ENCODE measurements at regions not wholly inside any gene's neighbourhood (a gene's known extent, or its start where the extent isn't known, plus 50 kb on each side); places are given as distances from the start of the nearest gene placed in this dataset.
A peak's percentile ranks its signal among the peaks of the same experiment; 100 is the strongest.

DNA sequence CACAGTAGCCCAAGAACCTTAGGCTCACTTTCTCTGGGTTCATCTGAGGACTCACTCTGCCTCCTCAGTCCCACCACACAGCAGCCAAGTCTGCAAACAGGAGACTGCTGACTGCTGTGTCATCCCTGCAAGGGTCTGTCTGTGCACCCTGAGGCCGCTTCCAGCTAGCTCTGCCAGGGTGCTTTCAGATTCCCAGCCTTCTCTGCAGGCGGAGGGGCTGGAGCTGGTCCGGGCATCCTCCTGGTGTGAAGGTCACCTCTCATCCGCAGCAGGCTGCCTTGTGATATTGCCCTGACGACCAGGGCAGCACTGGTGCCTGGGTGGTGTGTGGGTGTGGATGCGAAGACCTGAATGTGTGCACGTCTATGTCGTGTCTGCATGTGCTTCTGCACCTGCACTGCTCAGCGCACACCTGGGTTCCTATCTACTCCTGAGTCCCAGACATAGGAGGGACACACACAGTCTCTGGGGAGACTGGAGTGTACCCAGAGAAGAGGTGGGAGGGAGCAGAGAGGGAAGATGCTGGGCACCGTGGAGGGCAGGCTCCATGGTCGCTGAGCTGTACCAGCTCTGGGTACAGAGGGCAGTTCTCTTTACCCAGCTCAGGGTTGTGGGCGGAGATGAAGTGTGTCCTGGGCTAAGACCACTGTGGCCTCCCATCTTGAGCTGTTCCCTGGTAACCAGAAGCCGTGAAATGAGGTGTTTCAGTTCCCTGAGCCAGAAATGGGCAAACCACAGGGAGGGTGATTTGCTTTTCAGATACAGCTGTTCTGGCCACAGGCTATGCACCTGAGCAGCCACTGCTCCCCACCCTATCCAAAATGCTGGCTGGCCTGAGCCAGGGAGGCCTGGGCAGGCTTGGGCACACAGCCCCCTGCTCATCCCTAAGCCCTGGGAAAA, 160.9 kb upstream of the CSF3R start:
- no peak for DNase-seq (ENCODE audit: low spot score)

DNA sequence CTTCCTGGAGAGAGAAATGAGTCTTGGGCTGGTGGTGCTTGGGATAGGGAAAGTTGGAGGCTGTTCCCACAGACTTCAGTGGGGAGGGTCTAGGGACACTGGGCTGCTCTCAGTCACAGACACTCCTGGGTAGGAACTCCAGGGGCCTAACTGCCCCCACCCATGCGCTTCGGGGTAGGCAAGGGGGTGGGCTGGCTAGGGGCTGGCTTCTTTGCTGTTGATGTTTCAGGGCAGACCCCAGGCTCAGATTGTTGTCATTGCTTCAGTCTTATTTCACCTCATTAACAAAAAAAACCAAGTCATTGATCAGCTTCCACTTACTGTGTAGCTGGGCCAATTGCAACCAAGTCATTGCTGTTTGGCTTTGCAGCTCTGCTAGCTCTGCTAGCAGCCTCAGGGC, 160.1 kb upstream of the CSF3R start:
- no peak for DNase-seq (ENCODE audit: low spot score)

DNA sequence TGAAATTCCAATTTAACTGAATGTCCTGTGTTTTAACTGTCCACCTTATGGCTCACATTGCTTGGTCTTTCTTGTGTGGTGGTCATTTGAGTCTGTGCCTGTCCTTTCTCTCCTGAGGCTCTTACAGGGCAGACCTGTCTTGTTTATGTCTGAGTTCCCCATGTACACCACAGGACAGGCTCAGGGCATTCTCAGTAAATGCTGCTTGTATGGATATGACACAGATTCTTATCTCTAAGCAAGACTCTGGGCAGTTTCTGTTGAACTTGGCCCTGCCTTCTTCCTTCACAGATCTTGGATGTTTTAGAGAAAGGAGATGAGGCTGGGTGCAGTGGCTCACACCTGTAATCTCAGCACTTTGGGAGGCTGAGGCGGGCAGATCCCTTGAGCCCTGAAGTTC, 159.1 kb upstream of the CSF3R start:
- no peak for DNase-seq (ENCODE audit: low spot score)

DNA sequence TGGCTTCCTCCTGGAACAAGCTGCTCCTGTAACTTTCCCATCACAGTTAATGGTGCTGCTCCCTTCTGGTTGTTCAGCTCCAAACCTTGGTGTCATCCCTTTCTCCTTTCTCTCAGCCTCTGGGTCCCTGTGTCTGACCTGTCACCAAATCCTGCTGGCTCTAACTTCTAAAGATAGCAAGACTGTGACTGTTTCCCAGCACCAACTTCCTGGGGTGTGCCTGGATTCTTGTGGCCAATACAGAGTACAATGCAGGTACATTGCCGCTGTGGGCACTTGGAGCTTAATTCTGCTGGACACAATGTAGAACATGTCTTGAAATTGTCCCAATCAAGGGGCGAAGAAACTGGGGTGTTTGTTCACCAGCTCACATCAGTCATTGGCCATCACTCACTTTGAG, 156.7 kb upstream of the CSF3R start:
- DNase-seq (ENCODE audit: low spot score), result no peak

DNA sequence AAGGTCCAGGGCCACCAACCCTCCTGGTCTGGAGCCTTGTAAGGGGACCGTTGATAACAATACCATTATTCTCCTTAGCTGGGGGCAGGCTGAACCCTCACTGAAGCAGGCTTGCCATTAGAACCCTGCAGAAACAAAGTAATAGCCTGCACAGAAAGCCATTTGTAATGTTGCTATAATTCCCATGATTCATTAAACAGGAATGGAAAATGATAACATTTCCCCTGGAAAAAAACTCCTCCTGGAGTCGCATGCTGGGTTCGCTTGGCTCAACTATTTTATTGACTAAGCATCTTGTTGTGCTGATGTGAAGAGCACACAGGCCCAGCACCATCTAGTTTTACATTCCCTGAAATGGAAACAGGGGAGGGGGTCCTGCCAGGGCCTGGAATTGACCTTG, 155.6 kb upstream of the CSF3R start:
- DNase-seq (ENCODE audit: low spot score), result peak; percentile 65

DNA sequence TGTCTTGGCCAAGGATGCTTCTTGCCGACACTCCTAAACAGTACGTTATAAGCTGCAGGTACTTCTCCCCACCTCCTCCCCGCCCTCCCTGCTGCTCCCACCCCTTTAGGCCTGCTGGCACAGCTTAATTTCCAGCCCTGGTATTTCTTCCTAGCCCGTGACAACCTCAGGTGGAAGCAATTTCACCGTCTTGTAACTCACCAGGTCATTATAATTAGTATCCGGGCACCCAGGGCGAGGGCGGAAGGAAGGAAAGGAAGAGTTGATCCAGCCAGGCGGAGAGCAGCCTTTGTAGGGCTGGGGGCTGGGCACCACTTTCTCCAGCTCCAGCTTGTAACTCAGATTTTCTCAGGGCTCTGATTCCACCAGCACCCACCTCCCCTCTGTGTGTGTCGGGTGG, 153.5 kb upstream of the CSF3R start:
- DNase-seq (ENCODE audit: low spot score), result no peak

DNA sequence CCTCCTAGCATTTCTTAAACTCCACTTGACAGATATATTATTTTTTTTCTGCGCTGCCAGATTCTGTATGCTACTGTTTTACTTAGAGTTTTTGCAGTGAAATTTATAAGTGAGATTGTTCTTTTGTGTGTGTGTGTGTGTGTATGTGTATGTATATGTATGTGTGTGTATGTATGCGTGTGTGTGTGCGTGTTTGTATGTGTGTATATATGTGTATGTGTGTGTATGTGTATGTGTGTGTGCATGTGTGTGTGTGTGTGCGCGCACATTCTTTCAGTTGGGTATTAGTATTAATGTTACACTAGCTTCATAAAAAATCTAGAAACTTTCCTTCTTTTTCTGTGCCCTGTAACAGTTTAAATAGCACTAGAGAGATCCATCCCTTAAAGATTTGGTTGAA, 152.6 kb upstream of the CSF3R start:
- DNase-seq (ENCODE audit: low spot score), result no peak

DNA sequence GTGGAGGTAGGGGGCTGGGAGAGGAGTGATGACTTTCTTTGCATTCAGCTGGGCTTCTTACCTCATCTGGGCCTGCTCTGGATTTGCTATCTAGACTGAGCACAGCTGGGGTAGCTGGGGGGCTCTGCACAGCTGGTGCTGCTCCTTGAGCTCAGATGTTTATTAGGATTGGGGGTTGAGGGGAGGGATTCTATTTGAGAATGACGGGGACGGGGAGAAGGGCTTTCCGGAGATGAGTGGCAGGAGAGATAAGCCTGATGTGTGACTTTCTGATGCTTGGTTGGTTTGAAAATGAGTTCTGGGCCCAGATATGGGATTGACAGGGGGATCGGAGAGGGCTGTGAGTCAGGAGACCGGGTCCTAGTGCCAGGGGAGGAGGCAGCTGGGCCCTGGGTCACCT, 146.1 kb upstream of the CSF3R start:
- DNase-seq (ENCODE audit: low spot score), result no peak

DNA sequence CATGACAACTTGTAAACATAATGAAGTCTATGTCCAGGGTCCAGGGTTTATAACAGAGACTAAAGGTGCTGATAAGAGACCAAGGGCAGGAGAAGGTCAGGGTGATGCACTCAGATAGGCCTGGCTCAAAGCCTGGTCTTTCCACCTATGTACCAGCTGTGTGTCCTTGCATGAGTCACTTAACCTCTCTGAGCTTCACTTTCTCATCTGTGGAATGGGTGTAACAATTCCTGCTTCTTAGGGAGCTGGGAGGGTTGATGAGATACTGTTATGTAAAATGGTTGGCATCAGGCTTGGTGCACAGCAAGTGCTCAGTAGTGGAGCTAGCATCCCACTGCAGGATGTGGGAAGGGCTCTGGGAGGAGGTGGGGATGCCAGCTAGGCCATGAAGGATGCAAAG, 143.7 kb upstream of the CSF3R start:
- DNase-seq (ENCODE audit: low spot score), result no peak

DNA sequence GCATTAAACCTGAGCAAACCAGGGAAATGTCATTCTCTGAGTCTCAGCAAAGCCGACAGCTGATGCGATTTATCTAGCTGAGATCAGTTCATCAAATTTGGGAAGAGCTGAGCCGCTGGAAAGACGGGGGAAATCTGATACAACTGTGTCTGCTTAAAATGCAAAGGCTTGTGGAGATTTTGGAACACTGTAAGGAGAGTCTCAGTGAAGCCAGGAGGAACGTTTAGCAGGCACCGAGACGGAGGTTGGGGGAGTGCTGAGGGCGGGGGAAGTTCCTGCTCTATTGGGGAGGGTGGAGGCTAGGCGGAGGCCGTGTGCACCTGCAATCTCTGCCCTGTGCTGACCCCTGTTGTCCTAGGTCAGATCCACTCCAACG, 143.2 kb upstream of the CSF3R start:
- DNase-seq (ENCODE audit: low spot score), result no peak

DNA sequence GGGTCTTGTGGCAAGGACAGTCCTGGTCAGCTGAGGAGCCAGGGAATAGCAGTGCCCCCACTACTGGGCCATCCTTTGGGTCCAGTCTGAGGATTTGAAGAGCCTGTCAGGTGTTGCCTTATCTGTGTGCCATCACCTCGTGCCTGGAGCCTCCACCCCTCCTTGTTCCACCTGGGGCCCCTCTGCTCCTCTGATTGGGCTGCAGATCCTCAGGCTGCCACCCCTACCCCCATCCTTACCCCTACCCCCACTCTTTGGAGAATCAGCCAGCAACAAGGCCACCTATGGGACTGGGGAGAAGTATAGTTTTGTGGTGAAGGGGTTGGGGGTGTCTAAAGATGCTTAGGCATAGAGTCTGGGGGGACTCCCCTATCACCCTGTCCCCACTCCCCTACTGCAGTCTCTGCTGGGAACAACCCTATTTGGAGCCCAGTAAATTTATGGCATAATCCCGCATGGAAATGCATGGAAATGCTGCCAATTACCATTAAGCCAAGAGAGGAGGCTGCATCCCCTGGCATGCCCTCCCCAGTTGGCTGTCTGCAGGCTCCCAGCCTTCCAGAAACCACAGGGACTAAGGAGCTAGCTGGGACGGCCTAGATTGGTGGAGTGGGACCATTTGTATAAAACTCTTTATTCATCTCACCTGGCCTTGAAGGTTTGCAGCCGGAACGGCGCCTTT, 142.7 kb upstream of the CSF3R start:
- no peak for DNase-seq (ENCODE audit: low spot score)

DNA sequence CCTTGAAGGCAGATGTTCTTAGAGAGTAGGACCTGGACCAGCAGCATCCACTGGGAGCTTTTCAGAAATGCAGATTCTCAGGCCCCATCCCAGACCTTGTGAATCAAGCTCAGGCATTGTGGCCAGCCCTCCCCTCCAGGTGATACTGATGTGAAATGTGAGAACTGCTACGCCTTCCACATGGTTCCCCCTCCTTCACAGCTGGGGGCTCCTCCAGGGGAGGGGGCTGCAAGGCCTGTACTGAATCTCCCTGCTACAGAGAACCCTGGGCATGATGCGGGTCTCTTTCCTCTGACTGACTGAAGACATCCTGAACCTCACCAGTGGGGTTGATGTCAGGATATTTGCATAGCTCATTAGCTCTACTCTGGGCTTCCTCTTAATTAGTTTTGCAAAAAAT, 141.8 kb upstream of the CSF3R start:
- DNase-seq (ENCODE audit: low spot score), result no peak

DNA sequence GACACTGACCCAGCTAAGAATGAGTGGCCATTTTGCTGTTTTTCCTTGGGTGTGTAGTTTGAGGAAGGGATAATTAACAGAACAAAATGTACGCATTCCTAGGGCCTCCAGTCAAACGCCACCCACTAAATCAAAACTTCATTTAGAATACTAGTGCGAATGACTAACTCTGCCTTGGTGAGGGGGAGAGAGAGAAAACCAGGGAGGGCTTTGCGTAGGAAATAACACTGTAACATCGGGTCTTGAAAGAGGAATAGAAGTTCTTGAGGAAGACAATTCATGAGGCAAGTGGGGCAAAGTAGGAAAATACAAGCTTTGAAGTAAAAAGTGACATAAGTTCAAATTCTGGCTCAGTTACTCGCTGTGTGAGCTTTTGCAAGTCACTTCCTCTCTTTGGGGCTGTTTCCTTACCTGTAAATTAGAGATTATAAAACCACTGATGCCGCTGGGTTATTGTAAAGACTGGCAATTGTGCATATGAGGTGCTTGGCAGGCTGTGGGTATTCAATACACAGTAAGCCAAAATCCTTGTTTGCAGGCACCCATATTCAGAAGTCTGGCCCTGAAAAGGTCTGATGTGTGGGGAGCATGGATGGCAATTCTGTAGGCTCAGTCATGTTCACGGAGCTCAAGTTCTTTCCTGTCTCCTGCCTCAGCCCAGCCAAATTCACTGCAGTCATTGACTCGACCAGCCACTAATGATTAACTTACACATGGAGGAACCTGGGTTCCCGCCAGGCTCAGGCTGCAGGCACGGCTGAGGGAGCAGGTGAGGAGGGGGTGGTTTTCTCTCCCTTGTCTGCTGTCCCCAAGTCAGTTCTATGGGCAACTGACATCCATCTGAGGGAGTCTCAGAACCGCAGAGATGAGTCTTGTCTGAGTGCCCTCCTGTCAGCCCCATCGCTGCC, 140.3 kb upstream of the CSF3R start:
- no peak for DNase-seq (ENCODE audit: low spot score)

DNA sequence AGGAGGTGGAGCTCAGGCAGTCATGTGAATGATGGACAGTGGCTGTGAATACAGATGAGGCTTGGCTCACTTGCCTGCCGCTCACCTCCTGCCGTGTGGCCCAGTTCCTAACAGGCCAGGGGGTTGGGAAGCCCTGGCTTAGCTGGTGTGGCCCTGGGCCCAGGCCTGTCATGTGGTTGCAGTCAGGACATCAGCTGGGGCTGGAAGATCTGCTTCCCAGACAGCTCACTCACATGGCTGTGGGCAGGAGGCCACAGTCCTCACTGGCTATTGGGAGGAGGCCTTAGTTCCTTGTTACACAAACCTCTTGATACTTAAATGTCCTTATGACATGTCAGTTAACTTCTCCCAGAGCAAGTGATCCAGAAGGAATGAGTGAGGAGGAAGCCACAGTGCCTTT, 138.8 kb upstream of the CSF3R start:
- DNase-seq (ENCODE audit: low spot score), result no peak

DNA sequence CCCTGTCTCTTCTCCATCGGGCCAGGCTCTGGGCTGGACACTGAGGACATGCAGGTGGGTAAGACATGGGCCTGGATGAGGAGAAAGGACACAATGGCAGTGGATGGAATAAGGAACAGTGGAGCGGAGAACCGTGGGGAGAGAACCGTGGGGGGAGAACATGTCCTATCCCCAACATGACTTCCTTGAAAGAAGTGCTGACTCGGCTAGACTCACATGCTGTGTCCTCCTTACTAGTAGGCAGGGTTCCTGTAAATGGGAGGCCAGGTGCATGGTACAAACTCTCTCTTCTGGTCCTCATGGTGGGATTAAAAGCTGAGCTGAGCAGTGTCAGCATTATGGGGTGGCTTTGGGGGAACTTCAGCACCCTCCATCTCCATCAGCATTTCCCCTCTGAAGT, 137.4 kb upstream of the CSF3R start:
- no peak for DNase-seq (ENCODE audit: low spot score)

DNA sequence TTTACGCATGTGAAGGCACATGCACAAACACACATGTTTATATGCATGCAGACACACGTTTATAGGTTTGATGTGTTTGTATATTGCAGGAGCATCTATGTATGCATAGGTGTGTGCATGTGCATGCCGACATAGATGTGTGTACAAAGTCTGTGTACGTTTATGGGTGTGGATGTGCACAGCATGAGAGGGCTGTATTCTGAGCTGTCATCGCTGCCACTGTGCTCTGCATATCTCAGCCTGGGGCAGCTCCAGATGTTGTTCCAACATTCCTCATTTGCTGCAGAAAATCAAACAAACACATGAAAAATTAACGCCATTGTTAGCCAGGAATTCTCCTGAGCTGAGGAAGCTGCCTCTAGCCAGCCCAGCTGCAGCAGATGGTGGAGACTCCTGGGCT, 132.3 kb upstream of the CSF3R start:
- DNase-seq (ENCODE audit: low spot score), result no peak

DNA sequence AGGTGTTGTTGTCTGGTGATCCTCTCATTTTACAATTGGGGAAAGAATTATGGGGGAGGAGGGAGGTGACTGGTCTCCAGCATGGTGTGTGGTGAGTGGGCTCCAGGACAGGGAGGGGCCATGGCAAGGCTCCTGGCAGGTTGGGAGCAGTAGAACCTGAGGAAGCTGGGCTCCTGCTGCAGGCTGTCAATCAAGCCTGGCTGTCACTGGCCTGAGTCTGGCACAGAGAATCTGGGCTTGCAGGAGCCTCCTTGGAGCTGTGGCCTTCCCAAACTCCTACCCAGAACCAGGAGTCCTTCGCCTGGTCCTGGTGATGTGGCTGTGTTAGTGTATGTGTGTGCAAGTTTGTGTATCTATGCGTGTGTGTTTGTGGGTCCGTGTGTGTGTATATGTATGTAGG, 131.9 kb upstream of the CSF3R start:
- no peak for DNase-seq (ENCODE audit: low spot score)

DNA sequence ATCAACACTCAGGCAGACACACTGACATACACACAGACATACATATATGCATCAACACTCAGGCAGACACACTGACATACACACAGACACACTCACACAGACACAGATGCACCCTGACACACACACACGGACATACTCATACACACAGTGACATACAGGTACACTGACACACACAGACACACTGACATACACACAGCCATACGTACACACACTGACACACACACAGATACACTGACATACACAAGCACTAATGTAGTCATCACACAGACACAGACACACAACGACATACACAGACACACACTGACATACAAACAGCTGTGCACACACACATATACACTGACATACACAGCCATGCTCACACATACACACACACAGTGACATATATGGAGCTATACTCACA, 131.0 kb upstream of the CSF3R start:
- DNase-seq (ENCODE audit: low spot score), result no peak

DNA sequence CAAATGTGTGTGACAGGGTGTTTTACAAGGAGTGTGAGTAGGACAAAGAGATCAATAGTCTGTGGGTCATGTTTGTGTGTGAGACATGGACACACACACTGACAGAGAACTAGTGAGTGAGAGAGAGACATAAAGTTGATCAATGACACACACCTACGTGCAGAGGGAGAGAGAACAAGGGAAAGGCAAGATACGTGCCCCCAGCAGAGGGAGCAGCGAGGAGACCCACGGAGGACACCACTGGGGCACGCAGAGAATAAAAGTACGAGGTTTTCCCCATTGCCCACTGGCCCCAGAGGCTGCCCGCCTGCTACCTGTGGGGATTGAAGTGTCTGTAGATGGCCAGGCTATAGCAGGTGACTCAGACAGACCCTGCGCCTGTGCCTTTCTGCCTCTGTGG, 130.2 kb upstream of the CSF3R start:
- DNase-seq (ENCODE audit: low spot score), result no peak

DNA sequence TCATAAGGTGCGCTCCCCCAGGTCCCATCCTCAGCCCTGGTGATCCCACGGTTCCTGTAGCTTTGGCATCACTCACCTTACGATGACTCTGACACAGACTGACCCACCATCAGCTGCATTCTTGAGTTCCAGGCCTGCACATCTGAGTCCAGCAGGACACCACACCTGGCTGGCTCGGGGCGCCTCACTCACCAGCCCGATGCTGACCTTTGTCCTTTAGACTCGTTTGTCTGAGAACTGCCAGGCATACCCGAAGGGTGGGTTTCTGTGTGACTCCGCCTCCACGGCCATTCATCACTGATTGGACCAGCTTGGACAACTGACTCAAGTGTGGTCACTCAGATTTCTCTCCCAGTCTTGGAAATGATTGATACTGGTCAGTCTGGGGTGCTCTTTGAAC, 129.4 kb upstream of the CSF3R start:
- DNase-seq (ENCODE audit: low spot score), result no peak

DNA sequence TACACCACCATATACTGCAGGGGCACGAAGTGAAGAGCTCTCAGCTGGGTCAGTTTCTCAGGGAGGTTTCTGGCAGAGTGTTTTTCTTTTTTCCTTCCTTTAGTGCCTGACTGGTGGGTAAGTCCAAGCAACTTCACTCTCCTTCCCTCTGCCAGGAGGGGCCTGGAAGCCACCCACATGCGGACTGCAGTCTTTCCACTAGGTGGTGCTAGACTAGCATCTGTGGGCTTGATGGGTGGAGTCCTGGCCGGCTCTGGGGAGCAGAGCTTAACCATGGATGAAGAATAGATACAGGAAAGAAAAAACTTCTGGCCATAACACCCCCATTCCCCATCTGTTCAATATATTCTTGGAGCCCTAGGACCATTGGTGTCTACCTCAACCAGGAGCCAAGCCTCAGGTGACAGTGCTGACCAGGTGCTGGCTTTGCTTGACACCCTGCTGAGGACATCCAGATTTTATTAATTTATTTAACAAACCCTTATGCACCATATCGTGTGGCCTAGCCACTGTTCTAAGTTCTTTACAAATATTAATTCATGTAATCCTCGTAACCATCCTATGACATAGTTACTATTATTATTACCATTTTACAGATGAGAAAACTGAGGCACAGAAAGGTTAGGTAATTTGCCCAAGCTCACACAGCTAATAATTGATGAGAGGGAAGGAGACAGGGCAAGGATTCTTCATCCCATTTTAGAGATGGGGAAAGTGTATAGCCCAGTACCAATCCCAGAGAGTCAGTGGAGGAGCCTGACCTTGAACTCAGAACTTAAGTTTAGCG, 126.7 kb upstream of the CSF3R start:
- peak; percentile 53 for DNase-seq (ENCODE audit: low spot score)

DNA sequence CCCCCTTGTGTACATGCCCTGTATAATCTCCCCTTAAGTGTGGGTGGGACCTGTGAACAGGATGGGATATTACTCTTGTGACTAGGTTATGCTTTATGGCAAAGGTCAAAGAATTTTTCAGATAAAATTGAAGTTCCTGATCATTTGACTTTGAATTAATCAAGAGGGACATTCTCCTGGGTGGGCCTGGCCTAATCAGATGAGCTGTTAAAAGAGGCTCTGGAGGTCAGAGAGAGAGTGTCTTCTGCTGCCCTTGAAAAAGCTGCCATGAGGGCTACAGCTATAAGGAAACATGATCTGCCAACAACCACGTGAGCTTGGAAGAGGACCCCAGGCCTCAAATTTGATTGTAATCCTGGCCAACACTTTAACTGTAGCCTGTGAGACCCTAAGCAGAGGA, 125.6 kb upstream of the CSF3R start:
- DNase-seq (ENCODE audit: low spot score), result no peak

Measured in hepatic stellate cell (primary cell).